Smooth muscle cell (in vitro differentiated cells): ENCODE measurements at regions not wholly inside any gene's neighbourhood (a gene's known extent, or its start where the extent isn't known, plus 50 kb on each side); places are given as distances from the start of the nearest gene placed in this dataset.

Experiments
- DNase-seq: peaks from one replicate; lab custom pipeline; 2025; ENCODE audit not compliant: unreplicated experiment; lab: John Stamatoyannopoulos, UW
- H2AFZ ChIP-seq: fragments of 200-600 bp; sonication (generic); 2 replicates; pipeline ENCODE4 v1.6.0; 2016; ENCODE audit warnings: antibody characterized with exemption, low read depth, mild to moderate bottlenecking
- H3F3A ChIP-seq: fragments of 200-600 bp; sonication (generic); 2 replicates; pipeline ENCODE4 v1.6.0; 2017; ENCODE audit warnings: antibody characterized with exemption, low read depth
- H3K27ac ChIP-seq: fragments of 200-600 bp; sonication (generic); 2 replicates; pipeline ENCODE4 v1.5.1; 2016; ENCODE audit warnings: low read depth, mild to moderate bottlenecking
- H3K27me3 ChIP-seq: fragments of 200-600 bp; sonication (generic); 2 replicates; pipeline ENCODE4 v1.6.1; 2016; ENCODE audit warnings: low read depth, mild to moderate bottlenecking
- H3K36me3 ChIP-seq: fragments of 200-600 bp; sonication (generic); 2 replicates; pipeline ENCODE4 v1.5.1; 2016; ENCODE audit warnings: low read depth
- H3K4me1 ChIP-seq: fragments of 200-600 bp; sonication (generic); 2 replicates; pipeline ENCODE4 v1.5.1; 2016; ENCODE audit warnings: low read depth
- H3K4me2 ChIP-seq: fragments of 200-600 bp; sonication (generic); 2 replicates; pipeline ENCODE4 v1.6.0; 2016; ENCODE audit warnings: mild to moderate bottlenecking
- H3K4me3 ChIP-seq: fragments of 200-600 bp; sonication (generic); 2 replicates; pipeline ENCODE4 v1.5.1; 2016; ENCODE audit warnings: mild to moderate bottlenecking
- H3K79me2 ChIP-seq: fragments of 200-600 bp; sonication (generic); 2 replicates; pipeline ENCODE4 v1.6.0; 2016; ENCODE audit warnings: low read depth, mild to moderate bottlenecking
- H3K9ac ChIP-seq: fragments of 200-600 bp; sonication (generic); 2 replicates; pipeline ENCODE4 v1.6.0; 2016; ENCODE audit warnings: low read depth
- H3K9me3 ChIP-seq: fragments of 200-600 bp; sonication (generic); replicated peaks from 2 replicates; pipeline ENCODE4 v1.5.1; 2016; ENCODE audit warnings: low read depth
- H4K20me1 ChIP-seq: fragments of 200-600 bp; sonication (generic); 2 replicates; pipeline ENCODE4 v1.6.0; 2016; ENCODE audit warnings: low read depth
- WGBS: methylation state at CpG from one replicate; pipeline ENCODE4 v1.1.7; 2016; ENCODE audit warnings: low lambda C conversion rate; 5-methylcytosine and 5-hydroxymethylcytosine counted together
- TF ChIP-seq, protein P1 (sequence below): fragments of 200-600 bp; sonication (generic); IDR thresholded peaks from 2 replicates; pipeline ENCODE4 v1.5.1; 2017; ENCODE audit warnings: borderline replicate concordance, mild to moderate bottlenecking, antibody characterized with exemption; ENCODE audit not compliant: insufficient read depth, poor library complexity, severe bottlenecking

GRCh38 chr6:105889902-105890301 lies 196.2 kb upstream of the PRDM1 start:
- Histone ChIP-seq H3F3A (no peaks in the 10 kb centered on the region), H3K79me2 (no peaks in the 10 kb centered on the region), H3K4me2 (no peak overlapping the region), H3K27me3 (peaks cover 3% of the 10 kb centered on the region), H3K9ac (no peak overlapping the region), H3K4me1 (no peaks in the 10 kb centered on the region), H3K4me3 (no peak overlapping the region), H3K36me3 (no peaks in the 10 kb centered on the region), H3K9me3 (no peaks in the 10 kb centered on the region), H2AFZ (no peak overlapping the region), H4K20me1 (no peaks in the 10 kb centered on the region), H3K27ac (no peak overlapping the region)
- TF ChIP-seq, protein P1, sequence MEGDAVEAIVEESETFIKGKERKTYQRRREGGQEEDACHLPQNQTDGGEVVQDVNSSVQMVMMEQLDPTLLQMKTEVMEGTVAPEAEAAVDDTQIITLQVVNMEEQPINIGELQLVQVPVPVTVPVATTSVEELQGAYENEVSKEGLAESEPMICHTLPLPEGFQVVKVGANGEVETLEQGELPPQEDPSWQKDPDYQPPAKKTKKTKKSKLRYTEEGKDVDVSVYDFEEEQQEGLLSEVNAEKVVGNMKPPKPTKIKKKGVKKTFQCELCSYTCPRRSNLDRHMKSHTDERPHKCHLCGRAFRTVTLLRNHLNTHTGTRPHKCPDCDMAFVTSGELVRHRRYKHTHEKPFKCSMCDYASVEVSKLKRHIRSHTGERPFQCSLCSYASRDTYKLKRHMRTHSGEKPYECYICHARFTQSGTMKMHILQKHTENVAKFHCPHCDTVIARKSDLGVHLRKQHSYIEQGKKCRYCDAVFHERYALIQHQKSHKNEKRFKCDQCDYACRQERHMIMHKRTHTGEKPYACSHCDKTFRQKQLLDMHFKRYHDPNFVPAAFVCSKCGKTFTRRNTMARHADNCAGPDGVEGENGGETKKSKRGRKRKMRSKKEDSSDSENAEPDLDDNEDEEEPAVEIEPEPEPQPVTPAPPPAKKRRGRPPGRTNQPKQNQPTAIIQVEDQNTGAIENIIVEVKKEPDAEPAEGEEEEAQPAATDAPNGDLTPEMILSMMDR, result no peak
- WGBS, result 93% methylated on average over 2 of the region's 2 CpGs
- DNase-seq, result no peak

DNA sequence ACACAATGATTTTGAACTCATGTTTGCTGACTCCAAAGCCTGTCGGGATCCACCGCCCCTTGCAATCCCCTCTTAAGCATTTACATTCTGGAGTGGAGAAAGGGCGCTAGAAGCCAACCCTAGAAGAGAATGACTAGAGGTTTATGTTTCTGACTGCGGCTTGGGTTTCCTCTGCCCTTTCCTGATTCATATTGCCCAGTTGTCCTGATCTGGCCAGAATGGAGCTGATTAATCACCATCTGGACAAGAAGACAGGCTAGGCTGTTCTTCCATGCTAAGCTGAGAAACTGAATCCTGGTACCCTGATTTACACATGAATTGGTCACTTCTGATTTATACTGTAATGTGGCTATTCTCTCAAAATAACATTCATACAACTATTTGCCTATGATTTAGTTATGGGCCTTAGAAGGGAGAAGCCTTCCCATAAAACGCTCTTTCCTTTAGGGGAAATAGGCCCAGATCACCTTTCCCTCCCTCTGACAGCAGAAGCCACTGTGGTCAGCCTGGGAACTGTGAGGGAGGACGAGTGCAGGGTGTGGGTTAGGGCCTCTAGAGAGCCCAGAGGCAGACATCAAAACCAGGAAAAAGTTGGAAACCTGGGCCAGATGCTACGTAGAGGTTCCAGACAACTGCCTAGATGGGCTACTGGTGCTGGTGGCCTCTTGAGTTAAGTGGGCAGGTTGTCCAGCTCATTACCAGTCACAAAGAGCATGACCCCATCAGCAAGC lies 199.2 kb upstream of the PRDM1 start:
- H3K36me3 ChIP-seq, result no peaks in the 10 kb centered on the region
- no peaks in the 10 kb centered on the region for H3K4me1 ChIP-seq
- H3K9me3 ChIP-seq, result no peaks in the 10 kb centered on the region
- no peak overlapping the region for H2AFZ ChIP-seq
- no peak overlapping the region for H3K27ac ChIP-seq
- TF ChIP-seq, protein P1, result no peak
- no peak overlapping the region for H3K4me2 ChIP-seq
- H3K27me3 ChIP-seq, result peaks cover 3% of the 10 kb centered on the region
- H3K79me2 ChIP-seq, result no peaks in the 10 kb centered on the region
- H3K4me3 ChIP-seq, result no peak overlapping the region
- no peaks in the 10 kb centered on the region for H3F3A ChIP-seq
- WGBS, result 93% methylated on average over 7 of the region's 7 CpGs
- no peak for DNase-seq
- H3K9ac ChIP-seq, result no peak overlapping the region
- H4K20me1 ChIP-seq, result no peaks in the 10 kb centered on the region

- no peaks in the 10 kb centered on the region for H3K79me2 ChIP-seq
- H3F3A ChIP-seq, result no peaks in the 10 kb centered on the region
- no peak overlapping the region for H3K27ac ChIP-seq
- no peak overlapping the region for H3K4me3 ChIP-seq
- WGBS, result 71% methylated on average over 7 of the region's 7 CpGs
- H3K9ac ChIP-seq, result no peak overlapping the region
- H2AFZ ChIP-seq, result no peak overlapping the region
- H4K20me1 ChIP-seq, result no peaks in the 10 kb centered on the region
- no peak for DNase-seq
- H3K9me3 ChIP-seq, result no peaks in the 10 kb centered on the region
- H3K4me1 ChIP-seq, result no peaks in the 10 kb centered on the region
- no peaks in the 10 kb centered on the region for H3K36me3 ChIP-seq
- H3K4me2 ChIP-seq, result no peak overlapping the region
- peaks cover 3% of the 10 kb centered on the region for H3K27me3 ChIP-seq
- TF ChIP-seq, protein P1, result no peak
Observed at GRCh38 chr6:105886066-105886813, 199.9 kb upstream of the PRDM1 start.
